PFSK-1 (cell line): ENCODE measurements at regions not wholly inside any gene's neighbourhood (a gene's known extent, or its start where the extent isn't known, plus 50 kb on each side); places are given as distances from the start of the nearest gene placed in this dataset.

ENCODE experiments used
- FOXP2 ChIP-seq: optimal IDR thresholded peaks from 2 replicates; pipeline ENCODE3; 2011; ENCODE audit warnings: borderline replicate concordance, control low read depth, inconsistent platforms; ENCODE audit not compliant: insufficient read depth; ENCODE audit errors: extremely low read length, extremely low read depth
- POLR2AphosphoS5 ChIP-seq: IDR thresholded peaks from 2 replicates; pipeline ENCODE4 v1.6.1; 2012; ENCODE audit warnings: low read depth, mild to moderate bottlenecking, control low read depth, low read length, moderate library complexity
- SIN3A ChIP-seq: IDR thresholded peaks from 2 replicates; pipeline ENCODE4 v1.6.1; 2012; ENCODE audit warnings: mild to moderate bottlenecking, low read length, moderate library complexity, borderline replicate concordance; ENCODE audit not compliant: insufficient read depth
- TAF1 ChIP-seq: IDR thresholded peaks from 2 replicates; pipeline ENCODE4 v1.6.1; 2012; ENCODE audit warnings: low read length, control low read depth, borderline replicate concordance; ENCODE audit not compliant: insufficient read depth
- TF ChIP-seq, protein P1 (sequence below), 2 experiments: IDR thresholded peaks; 2 replicates each; pipeline versions ENCODE4 v1.6.1 to v1.8.0; 2011 to 2012; ENCODE audit warnings: low read depth in 2 of 2, low read length in 2 of 2, control low read depth in 1 of 2, inconsistent platforms in 1 of 2, mild to moderate bottlenecking in 1 of 2, moderate library complexity in 1 of 2; ENCODE audit not compliant: insufficient read depth in 1 of 2

DNA sequence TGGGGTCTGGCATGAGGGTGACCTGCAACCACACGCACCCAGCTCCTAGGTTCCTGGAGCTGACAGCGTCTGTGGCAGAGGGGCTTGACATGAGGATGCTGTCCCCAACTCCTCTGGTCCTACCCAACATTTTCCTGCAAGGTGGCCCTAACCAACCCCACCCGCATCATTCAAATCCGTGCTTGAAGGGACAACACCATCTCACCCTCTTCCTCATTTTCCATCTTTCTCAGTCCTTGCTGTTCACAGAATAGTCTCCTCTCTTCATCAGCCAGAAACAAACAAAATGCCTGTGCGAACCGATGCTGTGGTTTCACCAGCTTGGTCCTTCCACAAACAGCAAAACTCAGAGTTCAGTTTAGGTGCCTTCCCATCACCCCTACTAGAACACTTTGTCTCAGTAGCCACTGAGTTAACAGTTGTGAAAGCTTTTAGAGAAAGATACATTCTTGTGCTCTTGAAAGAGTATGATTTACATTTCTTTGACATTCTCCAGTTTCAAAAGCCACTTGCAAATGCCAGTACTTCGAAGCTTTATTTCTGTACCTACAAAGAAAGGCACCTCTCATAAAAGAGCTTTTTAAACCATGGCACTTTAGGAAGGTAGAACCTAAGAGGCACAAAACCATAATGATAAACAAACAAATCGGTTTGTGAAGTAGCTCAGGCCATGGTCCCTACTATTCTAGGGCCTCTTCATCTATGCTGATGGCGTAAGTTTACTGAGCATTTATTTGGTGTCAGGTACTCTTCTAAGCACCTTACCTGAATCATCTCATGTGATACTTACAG, 360.1 kb downstream of the SHQ1 start:
- TF ChIP-seq, protein P1, sequence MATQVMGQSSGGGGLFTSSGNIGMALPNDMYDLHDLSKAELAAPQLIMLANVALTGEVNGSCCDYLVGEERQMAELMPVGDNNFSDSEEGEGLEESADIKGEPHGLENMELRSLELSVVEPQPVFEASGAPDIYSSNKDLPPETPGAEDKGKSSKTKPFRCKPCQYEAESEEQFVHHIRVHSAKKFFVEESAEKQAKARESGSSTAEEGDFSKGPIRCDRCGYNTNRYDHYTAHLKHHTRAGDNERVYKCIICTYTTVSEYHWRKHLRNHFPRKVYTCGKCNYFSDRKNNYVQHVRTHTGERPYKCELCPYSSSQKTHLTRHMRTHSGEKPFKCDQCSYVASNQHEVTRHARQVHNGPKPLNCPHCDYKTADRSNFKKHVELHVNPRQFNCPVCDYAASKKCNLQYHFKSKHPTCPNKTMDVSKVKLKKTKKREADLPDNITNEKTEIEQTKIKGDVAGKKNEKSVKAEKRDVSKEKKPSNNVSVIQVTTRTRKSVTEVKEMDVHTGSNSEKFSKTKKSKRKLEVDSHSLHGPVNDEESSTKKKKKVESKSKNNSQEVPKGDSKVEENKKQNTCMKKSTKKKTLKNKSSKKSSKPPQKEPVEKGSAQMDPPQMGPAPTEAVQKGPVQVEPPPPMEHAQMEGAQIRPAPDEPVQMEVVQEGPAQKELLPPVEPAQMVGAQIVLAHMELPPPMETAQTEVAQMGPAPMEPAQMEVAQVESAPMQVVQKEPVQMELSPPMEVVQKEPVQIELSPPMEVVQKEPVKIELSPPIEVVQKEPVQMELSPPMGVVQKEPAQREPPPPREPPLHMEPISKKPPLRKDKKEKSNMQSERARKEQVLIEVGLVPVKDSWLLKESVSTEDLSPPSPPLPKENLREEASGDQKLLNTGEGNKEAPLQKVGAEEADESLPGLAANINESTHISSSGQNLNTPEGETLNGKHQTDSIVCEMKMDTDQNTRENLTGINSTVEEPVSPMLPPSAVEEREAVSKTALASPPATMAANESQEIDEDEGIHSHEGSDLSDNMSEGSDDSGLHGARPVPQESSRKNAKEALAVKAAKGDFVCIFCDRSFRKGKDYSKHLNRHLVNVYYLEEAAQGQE (IDR thresholded peaks at IDR 0.05; ENCODE audit: insufficient read depth in 1 of 2, low read depth in 2 of 2, low read length in 2 of 2) = no peak
- no peak for TF ChIP-seq POLR2AphosphoS5
- TF ChIP-seq SIN3A = no peak
- TF ChIP-seq TAF1 = no peak
- no peak for TF ChIP-seq FOXP2

DNA sequence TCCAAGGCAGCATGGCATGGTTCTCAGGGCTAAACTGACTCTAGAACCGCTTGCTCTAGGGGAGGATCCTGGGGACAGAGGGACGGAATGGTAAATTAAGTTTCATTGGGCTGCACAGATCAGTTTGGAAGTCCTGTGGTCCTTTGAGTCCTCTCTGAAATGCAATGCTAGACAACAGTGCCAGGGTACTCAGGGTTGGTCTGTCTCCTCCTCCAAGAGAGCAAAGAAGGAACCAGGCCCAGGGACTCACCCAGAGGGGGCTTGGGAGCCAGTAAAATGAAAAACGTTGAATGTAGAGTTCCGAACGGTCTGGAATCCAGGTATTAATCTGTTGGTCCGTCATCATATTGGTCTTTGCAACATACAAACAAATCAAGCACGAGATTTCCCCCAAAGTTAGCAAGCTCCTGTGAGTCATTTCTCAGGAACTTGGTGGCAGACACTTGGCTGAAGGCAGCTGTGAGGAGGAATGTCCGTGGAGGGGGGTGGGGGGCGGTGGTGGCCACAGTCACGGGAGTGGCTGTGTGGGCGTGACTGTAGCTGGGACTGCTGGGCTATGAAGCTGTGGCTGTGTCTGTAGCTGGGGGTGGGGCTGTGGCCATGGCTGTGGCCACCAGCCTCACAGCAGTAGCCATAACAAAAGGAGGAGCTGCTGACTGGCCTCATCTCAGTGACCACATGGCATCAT, 361.0 kb downstream of the SHQ1 start:
- TF ChIP-seq SIN3A = no peak
- TF ChIP-seq TAF1 = no peak
- TF ChIP-seq, protein P1 (IDR thresholded peaks at IDR 0.05; ENCODE audit: insufficient read depth in 1 of 2, low read depth in 2 of 2, low read length in 2 of 2) = no peak
- TF ChIP-seq FOXP2 = no peak
- no peak for TF ChIP-seq POLR2AphosphoS5

DNA sequence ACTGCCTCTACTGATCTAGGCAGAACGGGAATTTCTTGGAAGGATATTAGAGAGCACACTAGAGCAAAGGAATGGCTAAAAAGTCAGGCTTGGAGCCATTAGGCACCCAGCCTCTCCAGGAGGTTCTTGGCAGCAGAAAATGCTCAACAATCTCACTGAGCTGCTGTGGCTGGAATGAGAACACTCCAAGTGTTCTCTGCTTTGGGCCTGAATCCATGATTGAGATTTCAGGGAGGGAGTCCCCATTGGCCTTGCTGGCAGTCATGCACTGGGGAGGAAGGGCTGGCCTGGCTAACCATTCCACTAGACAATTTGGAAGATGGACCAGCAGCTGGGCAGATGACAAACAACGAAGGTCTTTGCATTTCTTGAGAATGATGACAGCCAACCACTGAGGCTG, 362.6 kb downstream of the SHQ1 start:
- TF ChIP-seq POLR2AphosphoS5 = no peak
- TF ChIP-seq SIN3A = no peak
- TF ChIP-seq FOXP2 = no peak
- TF ChIP-seq TAF1 = no peak
- TF ChIP-seq, protein P1 (IDR thresholded peaks at IDR 0.05; ENCODE audit: insufficient read depth in 1 of 2, low read depth in 2 of 2, low read length in 2 of 2) = no peak

DNA sequence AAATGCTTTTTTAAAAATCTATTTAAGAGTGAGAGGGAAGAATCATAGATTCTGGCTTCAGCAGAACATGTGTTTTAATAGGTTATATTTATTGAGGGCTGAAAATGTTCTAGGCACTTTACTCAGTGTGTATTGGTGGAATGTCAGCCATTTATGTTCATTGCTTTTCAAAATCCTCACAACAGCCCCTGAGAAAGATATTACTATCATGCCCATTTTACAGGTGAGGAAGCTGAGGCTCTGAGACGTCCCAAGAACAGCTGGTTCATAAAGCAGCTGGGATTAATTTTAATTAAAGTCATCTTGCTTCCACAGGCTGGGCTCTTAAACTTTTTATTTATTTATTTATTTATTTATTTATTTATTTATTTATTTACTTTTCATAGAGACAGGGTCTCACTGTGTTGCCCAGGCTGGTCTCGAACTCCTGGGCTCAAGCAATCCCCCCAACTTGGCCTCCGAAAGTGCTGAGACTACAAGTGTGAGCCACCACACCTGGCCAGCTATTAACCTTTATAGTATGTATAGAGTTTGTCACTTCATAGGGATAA, 364.6 kb downstream of the SHQ1 start:
- no peak for TF ChIP-seq TAF1
- TF ChIP-seq SIN3A = no peak
- TF ChIP-seq, protein P1 (IDR thresholded peaks at IDR 0.05; ENCODE audit: insufficient read depth in 1 of 2, low read depth in 2 of 2, low read length in 2 of 2) = no peak
- TF ChIP-seq POLR2AphosphoS5 = no peak
- TF ChIP-seq FOXP2 = no peak
